ENCODE measurements at regions not wholly inside any gene's neighbourhood (a gene's known extent, or its start where the extent isn't known, plus 50 kb on each side); places are given as distances from the start of the nearest gene placed in this dataset.

DNA sequence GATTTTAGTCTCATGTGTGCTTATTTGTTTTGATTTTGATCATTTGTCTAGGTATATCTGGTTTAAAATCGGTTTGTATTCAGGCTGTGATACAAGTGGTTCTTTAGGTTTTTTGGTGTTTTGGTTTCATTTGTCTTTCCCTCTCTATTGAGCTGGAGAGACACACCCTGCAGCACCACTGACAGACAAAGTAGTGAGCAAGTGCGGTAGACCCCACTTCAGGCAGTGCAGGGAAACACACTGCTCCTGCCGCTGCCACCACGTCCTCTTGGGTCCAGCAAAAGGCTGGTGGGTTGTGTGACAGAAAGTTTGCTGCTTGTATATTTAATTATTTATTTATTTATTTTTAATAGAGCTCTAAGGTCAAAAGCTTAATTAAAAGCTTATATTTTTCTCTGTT is 801.0 kb downstream of the NR2F1-AS1 start:
- TF ChIP-seq, protein P1, sequence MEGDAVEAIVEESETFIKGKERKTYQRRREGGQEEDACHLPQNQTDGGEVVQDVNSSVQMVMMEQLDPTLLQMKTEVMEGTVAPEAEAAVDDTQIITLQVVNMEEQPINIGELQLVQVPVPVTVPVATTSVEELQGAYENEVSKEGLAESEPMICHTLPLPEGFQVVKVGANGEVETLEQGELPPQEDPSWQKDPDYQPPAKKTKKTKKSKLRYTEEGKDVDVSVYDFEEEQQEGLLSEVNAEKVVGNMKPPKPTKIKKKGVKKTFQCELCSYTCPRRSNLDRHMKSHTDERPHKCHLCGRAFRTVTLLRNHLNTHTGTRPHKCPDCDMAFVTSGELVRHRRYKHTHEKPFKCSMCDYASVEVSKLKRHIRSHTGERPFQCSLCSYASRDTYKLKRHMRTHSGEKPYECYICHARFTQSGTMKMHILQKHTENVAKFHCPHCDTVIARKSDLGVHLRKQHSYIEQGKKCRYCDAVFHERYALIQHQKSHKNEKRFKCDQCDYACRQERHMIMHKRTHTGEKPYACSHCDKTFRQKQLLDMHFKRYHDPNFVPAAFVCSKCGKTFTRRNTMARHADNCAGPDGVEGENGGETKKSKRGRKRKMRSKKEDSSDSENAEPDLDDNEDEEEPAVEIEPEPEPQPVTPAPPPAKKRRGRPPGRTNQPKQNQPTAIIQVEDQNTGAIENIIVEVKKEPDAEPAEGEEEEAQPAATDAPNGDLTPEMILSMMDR (IDR thresholded peaks at IDR 0.05) = no peak
- TF ChIP-seq ZFX (IDR thresholded peaks at IDR 0.05; ENCODE audit: borderline replicate concordance) = no peak
